Loucy (cell line): ENCODE measurements at regions not wholly inside any gene's neighbourhood (a gene's known extent, or its start where the extent isn't known, plus 50 kb on each side); places are given as distances from the start of the nearest gene placed in this dataset.

Source experiments
- CTCF ChIP-seq: fragments of 200-600 bp; sonication (generic); conservative IDR thresholded peaks from 2 replicates; pipeline ENCODE4 v1.5.1; 2014; ENCODE audit warnings: mild to moderate bottlenecking, antibody characterized with exemption, low read length
- EZH2phosphoT487 ChIP-seq: fragments of 200-600 bp; IDR thresholded peaks from 2 replicates; pipeline ENCODE4 v1.6.1; 2018; ENCODE audit warnings: antibody characterized with exemption, mild to moderate bottlenecking, moderate library complexity, borderline replicate concordance

- TF ChIP-seq CTCF: no peak
- no peak for TF ChIP-seq EZH2phosphoT487
These were observed 1221.6 kb downstream of the MAT2B start for GRCh38 chr5:164727012-164727411.
